Thyroid gland (tissue), 4 donors: ENCODE measurements at regions not wholly inside any gene's neighbourhood (a gene's known extent, or its start where the extent isn't known, plus 50 kb on each side); places are given as distances from the start of the nearest gene placed in this dataset.
A peak's percentile ranks its signal among the peaks of the same experiment; 100 is the strongest.

ENCODE experiments used
- DNase-seq, 2 donors: peaks; one replicate each; pipeline ENCODE4 v3.0.0-alpha.2; 2019
- H3K27ac ChIP-seq, 3 donors: fragments of 200-600 bp; sonication (generic); 1 replicate in 2 of 3; 2 replicates in 1 of 3; pipeline ENCODE4 v1.5.1; 2016 to 2019; ENCODE audit warnings: mild to moderate bottlenecking in 1 of 3, moderate library complexity in 1 of 3
- H3K27me3 ChIP-seq: fragments of 200-600 bp; sonication (generic); one replicate; pipeline ENCODE4 v1.5.1; 2019
- H3K36me3 ChIP-seq, 2 donors: fragments of 200-600 bp; sonication (generic); one replicate each; pipeline ENCODE4 v1.5.1; 2016 to 2019
- H3K4me1 ChIP-seq, 2 donors: fragments of 200-600 bp; sonication (generic); one replicate each; pipeline ENCODE4 v1.5.1; 2017 to 2019
- H3K4me3 ChIP-seq, 3 donors: fragments of 200-600 bp; sonication (generic); replicated peaks in 1 of 3; 1 replicate in 2 of 3; 2 replicates in 1 of 3; pipeline ENCODE4 v1.5.1; 2016; ENCODE audit warnings: mild to moderate bottlenecking in 1 of 3
- H3K9me3 ChIP-seq: fragments of 200-600 bp; sonication (generic); one replicate; pipeline ENCODE4 v1.5.1; 2017
- POLR2A ChIP-seq, 2 donors: fragments of 450-650 bp; IDR thresholded peaks; one replicate each; pipeline ENCODE4 v1.6.1; 2017; ENCODE audit warnings: antibody characterized with exemption in 2 of 2, mild to moderate bottlenecking in 2 of 2, moderate library complexity in 1 of 2
- WGBS, 2 donors: methylation state at CpG; one replicate each; pipeline ENCODE4 v1.1.5; 2017; 5-methylcytosine and 5-hydroxymethylcytosine counted together
- intact Hi-C: fragments of 100-400 bp; cut with DNase I; formaldehyde crosslinking; loops from one replicate; pipeline ENCODE4 v1.15.1; 2023
- TF ChIP-seq, protein P1 (sequence below), 6 experiments: fragments of 200-600 bp in 3 of 6; fragments of 450-650 bp in 3 of 6; sonication (generic) in 3 of 6; IDR thresholded peaks; one replicate each; pipeline ENCODE4 v1.5.1; 2016 to 2019; ENCODE audit warnings: antibody characterized with exemption in 6 of 6, mild to moderate bottlenecking in 2 of 6, inconsistent platforms in 1 of 6, moderate library complexity in 1 of 6

DNA sequence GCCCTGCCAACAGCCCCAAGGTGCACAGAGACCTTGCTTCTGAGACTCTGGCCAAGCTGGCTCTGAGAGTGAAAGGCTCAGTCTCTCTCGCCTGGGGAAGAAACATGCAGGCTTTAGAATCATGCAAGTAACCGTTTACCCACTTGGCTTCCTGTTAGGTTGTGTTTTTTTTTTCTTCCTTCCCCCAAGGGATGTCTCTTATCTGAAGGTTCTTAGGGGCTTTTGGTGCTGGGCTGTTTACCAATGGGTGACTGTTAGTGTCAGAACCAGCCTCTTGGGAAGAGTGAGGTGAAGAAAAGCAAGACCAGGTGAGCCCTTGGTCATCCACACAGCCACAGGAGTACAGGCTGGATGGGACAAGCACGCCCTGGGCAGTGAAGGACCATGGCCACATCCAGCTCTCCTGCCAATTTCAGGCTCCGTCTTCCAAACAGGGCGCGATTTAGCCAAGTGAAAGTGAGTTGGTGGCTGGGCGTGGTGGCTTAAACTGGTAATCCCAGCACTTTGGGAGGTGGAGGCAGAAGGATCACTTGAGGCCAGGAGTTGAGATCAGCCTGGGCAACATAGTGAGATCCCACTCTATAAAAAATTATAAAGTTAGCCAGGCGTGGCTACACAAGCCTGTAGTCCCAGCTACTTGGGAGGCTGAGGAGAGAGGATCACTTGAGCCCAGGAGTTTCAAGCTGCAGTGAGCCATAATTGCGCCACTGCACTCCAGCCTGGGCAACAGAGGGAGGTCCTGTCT is 76.3 kb upstream of the CUX1 start:
- intact Hi-C loops, result loop anchor here (5.0 kb wide), 1 partner anchor 76 kb away; the partner anchor contains the start of gene CUX1
- TF ChIP-seq, protein P1, sequence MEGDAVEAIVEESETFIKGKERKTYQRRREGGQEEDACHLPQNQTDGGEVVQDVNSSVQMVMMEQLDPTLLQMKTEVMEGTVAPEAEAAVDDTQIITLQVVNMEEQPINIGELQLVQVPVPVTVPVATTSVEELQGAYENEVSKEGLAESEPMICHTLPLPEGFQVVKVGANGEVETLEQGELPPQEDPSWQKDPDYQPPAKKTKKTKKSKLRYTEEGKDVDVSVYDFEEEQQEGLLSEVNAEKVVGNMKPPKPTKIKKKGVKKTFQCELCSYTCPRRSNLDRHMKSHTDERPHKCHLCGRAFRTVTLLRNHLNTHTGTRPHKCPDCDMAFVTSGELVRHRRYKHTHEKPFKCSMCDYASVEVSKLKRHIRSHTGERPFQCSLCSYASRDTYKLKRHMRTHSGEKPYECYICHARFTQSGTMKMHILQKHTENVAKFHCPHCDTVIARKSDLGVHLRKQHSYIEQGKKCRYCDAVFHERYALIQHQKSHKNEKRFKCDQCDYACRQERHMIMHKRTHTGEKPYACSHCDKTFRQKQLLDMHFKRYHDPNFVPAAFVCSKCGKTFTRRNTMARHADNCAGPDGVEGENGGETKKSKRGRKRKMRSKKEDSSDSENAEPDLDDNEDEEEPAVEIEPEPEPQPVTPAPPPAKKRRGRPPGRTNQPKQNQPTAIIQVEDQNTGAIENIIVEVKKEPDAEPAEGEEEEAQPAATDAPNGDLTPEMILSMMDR (IDR thresholded peaks at IDR 0.05), result no peak
- no peak for TF ChIP-seq POLR2A (IDR thresholded peaks at IDR 0.05)
- WGBS, 2 donors, result 80 to 82% methylated on average over 9 of the region's 9 CpGs
- no peak for DNase-seq
- Histone ChIP-seq H3K9me3 (no peaks in the 10 kb centered on the region), H3K27me3 (no peaks in the 10 kb centered on the region), H3K27ac (no peak overlapping the region), H3K4me1 (peaks cover 3 to 13% of the 10 kb centered on the region in 2 donors), H3K4me3 (no peak overlapping the region), H3K36me3 (no peaks in the 10 kb centered on the region)

DNA sequence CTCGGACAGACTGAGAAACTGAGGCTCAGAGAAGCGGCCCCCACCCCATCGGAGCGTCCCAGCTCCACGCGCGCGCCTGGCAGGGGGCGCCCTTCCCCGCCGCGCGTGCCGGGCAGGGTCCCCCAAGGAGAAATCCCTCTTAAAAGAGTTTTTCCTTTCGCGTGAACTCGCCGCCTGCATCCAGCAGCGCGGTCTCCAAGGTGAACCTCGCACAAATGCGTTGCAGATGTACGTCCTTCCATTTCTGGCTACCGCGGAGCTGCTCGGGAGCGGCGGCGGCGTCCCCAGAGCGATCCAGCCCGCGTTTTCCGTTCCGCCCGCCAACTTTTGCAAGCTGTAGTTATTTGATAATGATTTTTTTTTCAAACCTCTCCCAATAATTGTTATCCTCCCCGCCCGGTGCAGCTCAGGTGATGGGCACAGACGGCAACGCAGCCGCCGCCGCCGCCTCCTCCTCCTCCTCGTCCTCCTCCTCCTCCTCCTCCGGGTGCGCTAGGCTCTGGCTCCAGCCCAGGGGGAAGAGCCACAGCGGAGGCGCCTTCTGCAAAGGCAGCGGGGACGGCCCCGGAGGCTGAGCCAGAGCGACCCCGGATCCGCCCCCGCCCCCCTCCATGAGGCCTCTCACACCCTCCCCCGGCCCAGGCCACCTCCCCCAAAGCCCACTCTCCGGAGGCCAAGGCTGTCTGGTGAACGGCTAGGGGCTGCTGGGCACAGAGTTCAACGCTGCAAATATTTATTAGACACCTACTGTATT is 74.0 kb upstream of the CUX1 start:
- peak; percentile 37 to 45 for DNase-seq
- Histone ChIP-seq H3K36me3 (no peaks in the 10 kb centered on the region), H3K27me3 (no peaks in the 10 kb centered on the region), H3K27ac (no peak overlapping the region), H3K4me3 (peak overlapping the region in 1 of 3 donors; percentile 39), H3K9me3 (no peaks in the 10 kb centered on the region), H3K4me1 (peaks cover 3 to 13% of the 10 kb centered on the region in 2 donors)
- WGBS, 2 donors, result 0 to 1% methylated on average over 43 to 53 of the region's 60 CpGs
- intact Hi-C loops, result loop anchor here (5.0 kb wide), 1 partner anchor 74 kb away; the partner anchor contains the start of gene CUX1
- TF ChIP-seq, protein P1 (IDR thresholded peaks at IDR 0.05), result peak in 5 of 6 experiments; percentile 23 to 53 (median 31)
- TF ChIP-seq POLR2A (IDR thresholded peaks at IDR 0.05), result no peak

DNA sequence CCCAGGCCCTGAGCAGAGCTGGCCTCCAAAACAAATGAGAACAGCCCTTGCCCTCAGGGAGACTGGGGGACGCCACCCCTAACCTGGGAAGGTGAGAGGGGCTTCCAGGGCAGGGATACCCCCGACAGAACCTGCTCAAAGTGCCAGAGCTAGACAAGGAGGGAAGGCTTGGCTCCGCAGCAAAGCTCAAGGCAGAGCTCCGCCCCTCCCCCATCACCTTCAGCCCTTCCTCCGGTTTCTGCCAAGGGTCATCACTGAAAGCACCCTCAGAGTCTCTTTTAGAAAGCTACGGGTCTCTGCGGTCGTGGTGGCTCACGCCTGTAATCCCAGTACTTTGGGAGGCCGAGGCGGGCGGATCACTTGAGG is 73.4 kb upstream of the CUX1 start:
- 62 to 74% methylated on average over 10 to 12 of the region's 12 CpGs for WGBS, 2 donors
- no peak overlapping the region for H3K27ac ChIP-seq
- H3K4me1 ChIP-seq, result peaks cover 3 to 13% of the 10 kb centered on the region in 2 donors
- H3K27me3 ChIP-seq, result no peaks in the 10 kb centered on the region
- peak in 1 of 2 donors; percentile 9 for DNase-seq
- no peak for TF ChIP-seq POLR2A (IDR thresholded peaks at IDR 0.05)
- TF ChIP-seq, protein P1 (IDR thresholded peaks at IDR 0.05), result no peak
- intact Hi-C loops, result loop anchor here (5.0 kb wide), 1 partner anchor 73 kb away; the partner anchor contains the start of gene CUX1
- H3K4me3 ChIP-seq, result peak overlapping the region in 1 of 3 donors; percentile 39
- no peaks in the 10 kb centered on the region for H3K9me3 ChIP-seq
- H3K36me3 ChIP-seq, result no peaks in the 10 kb centered on the region

DNA sequence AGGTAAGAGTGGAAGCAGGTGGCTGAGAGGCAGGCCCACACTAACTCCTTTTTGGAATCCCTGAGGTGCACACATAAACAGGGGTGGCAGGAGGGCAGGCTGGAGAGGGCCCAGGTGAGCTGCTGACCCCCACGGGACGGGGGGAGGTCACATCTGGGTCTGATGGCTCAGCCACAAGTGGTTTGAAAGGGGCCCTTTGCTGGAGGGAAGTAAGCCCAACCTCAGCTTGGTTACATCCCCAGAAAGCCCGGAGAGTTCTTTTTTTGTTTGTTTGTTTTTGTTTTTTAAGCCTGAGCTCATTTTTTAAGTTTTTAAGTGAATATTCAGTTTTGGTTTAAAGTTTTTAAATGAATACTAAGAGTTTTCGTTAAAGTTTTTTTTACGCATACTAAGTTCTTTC is 72.8 kb upstream of the CUX1 start:
- no peak overlapping the region for H3K27ac ChIP-seq
- no peaks in the 10 kb centered on the region for H3K36me3 ChIP-seq
- no peak overlapping the region for H3K4me3 ChIP-seq
- no peaks in the 10 kb centered on the region for H3K9me3 ChIP-seq
- TF ChIP-seq POLR2A (IDR thresholded peaks at IDR 0.05), result no peak
- TF ChIP-seq, protein P1 (IDR thresholded peaks at IDR 0.05), result no peak
- peaks cover 3 to 11% of the 10 kb centered on the region in 2 donors for H3K4me1 ChIP-seq
- no peak for DNase-seq
- intact Hi-C loops, result loop anchor here (5.0 kb wide), 1 partner anchor 73 kb away; the partner anchor contains the start of gene CUX1
- no peaks in the 10 kb centered on the region for H3K27me3 ChIP-seq
- WGBS, 2 donors, result 76 to 80% methylated on average over 5 of the region's 5 CpGs
